OCI-LY3 (cell line): ENCODE measurements at regions not wholly inside any gene's neighbourhood (a gene's known extent, or its start where the extent isn't known, plus 50 kb on each side); places are given as distances from the start of the nearest gene placed in this dataset.

Experiments
- CTCF ChIP-seq: fragments of 200-600, 300-600 bp; sonication (generic); IDR thresholded peaks from 2 replicates; pipeline ENCODE4 v1.5.1; 2014; ENCODE audit warnings: antibody characterized with exemption, low read length, low read depth
- EZH2phosphoT487 ChIP-seq: fragments of 200-600 bp; shearing (Covaris generic); IDR thresholded peaks from 2 replicates; pipeline ENCODE4 v1.6.1; 2018; ENCODE audit warnings: antibody characterized with exemption, mixed run types, low read depth

DNA sequence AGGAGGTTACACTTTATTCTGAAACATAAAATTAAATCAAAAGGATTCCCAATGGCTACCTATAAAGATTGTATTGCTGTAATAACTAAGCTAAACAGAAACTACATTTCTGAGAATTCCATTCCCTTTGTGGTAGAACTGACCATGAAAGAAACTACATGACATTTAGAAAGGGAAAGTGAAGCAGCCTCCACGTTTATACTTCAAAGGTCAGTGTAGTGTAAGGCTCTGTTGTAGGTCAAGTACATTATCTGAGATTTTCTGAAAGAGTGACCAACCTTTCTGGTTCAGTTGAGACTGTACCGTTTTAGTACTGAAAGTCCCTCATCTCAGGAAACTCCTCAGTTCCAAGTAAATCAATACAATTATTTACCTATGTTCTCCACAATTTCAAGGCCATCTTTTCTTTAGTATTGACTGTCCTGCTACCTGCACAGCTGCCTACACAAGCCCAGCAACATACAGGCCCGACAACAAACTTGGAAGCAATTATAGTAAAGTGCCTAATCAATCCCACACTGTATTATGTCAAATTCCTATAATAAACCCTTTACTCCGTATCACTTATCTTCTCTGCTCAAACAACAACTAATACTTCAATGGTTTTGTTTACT, 343.0 kb downstream of the PLOD2 start:
- no peak for TF ChIP-seq CTCF
- no peak for TF ChIP-seq EZH2phosphoT487
